ENCODE measurements at regions not wholly inside any gene's neighbourhood (a gene's known extent, or its start where the extent isn't known, plus 50 kb on each side); places are given as distances from the start of the nearest gene placed in this dataset.

- Histone ChIP-seq H3K27ac (no peak overlapping the region), H3K9me3 (no peaks in the 10 kb centered on the region), H3K27me3 (peaks cover 6% of the 10 kb centered on the region), H3K4me3 (no peak overlapping the region), H3K36me3 (no peaks in the 10 kb centered on the region), H3K4me1 (no peaks in the 10 kb centered on the region)
- DNase-seq (ENCODE audit: low spot score in 2 of 2) = no peak
- TF ChIP-seq POLR2AphosphoS5 (IDR thresholded peaks at IDR 0.05) (no peak), EP300 (IDR thresholded peaks at IDR 0.05) (no peak), CTCF (IDR thresholded peaks at IDR 0.05) (no peak), POLR2A (IDR thresholded peaks at IDR 0.05) (no peak)
- 75% methylated on average over 9 of the region's 9 CpGs for WGBS
Observed at GRCh38 chr17:70677783-70678647, 508.7 kb downstream of the KCNJ2 start.

- Histone ChIP-seq H3K9me3 (no peaks in the 10 kb centered on the region), H3K27me3 (peaks cover 10% of the 10 kb centered on the region), H3K36me3 (no peaks in the 10 kb centered on the region), H3K4me3 (no peak overlapping the region), H3K27ac (no peak overlapping the region), H3K4me1 (no peaks in the 10 kb centered on the region)
- TF ChIP-seq CTCF (IDR thresholded peaks at IDR 0.05) (no peak), POLR2AphosphoS5 (IDR thresholded peaks at IDR 0.05) (no peak), POLR2A (IDR thresholded peaks at IDR 0.05) (no peak), EP300 (IDR thresholded peaks at IDR 0.05) (no peak)
- no peak for DNase-seq (ENCODE audit: low spot score in 2 of 2)
- WGBS = 90% methylated on average over 3 of the region's 3 CpGs
Observed at GRCh38 chr17:70678889-70679288, 509.6 kb downstream of the KCNJ2 start.

GRCh38 chr17:70683936-70684335 is 514.6 kb downstream of the KCNJ2 start:
- TF ChIP-seq POLR2A (IDR thresholded peaks at IDR 0.05) = no peak
- no peak for TF ChIP-seq EP300 (IDR thresholded peaks at IDR 0.05)
- TF ChIP-seq CTCF (IDR thresholded peaks at IDR 0.05) = no peak
- no peak for TF ChIP-seq POLR2AphosphoS5 (IDR thresholded peaks at IDR 0.05)
- WGBS = 95% methylated on average over 4 of the region's 4 CpGs

GRCh38 chr17:70687421-70687820 is 518.1 kb downstream of the KCNJ2 start:
- peaks cover 3% of the 10 kb centered on the region for H3K27me3 ChIP-seq
- no peak for TF ChIP-seq POLR2A (IDR thresholded peaks at IDR 0.05)
- TF ChIP-seq CTCF (IDR thresholded peaks at IDR 0.05) = no peak
- no peak for TF ChIP-seq EP300 (IDR thresholded peaks at IDR 0.05)
- no peak for TF ChIP-seq POLR2AphosphoS5 (IDR thresholded peaks at IDR 0.05)
- H3K27ac ChIP-seq = no peak overlapping the region
- no peaks in the 10 kb centered on the region for H3K9me3 ChIP-seq
- 33% methylated on average over 1 of the region's 1 CpG for WGBS
- H3K4me3 ChIP-seq = no peak overlapping the region
- H3K4me1 ChIP-seq = no peaks in the 10 kb centered on the region
- H3K36me3 ChIP-seq = no peaks in the 10 kb centered on the region
- no peak for DNase-seq (ENCODE audit: low spot score in 2 of 2)

More at GRCh38 chr17:70683936-70684335, 514.6 kb downstream of the KCNJ2 start:
- Histone ChIP-seq H3K27ac (no peak overlapping the region), H3K27me3 (peaks cover 3% of the 10 kb centered on the region), H3K4me3 (no peak overlapping the region), H3K9me3 (no peaks in the 10 kb centered on the region), H3K4me1 (no peaks in the 10 kb centered on the region), H3K36me3 (no peaks in the 10 kb centered on the region)
- DNase-seq (ENCODE audit: low spot score in 2 of 2) = no peak

GRCh38 chr17:70691150-70691549 is 521.8 kb downstream of the KCNJ2 start:
- no peak for TF ChIP-seq EP300 (IDR thresholded peaks at IDR 0.05)
- TF ChIP-seq CTCF (IDR thresholded peaks at IDR 0.05) = no peak
- TF ChIP-seq POLR2A (IDR thresholded peaks at IDR 0.05) = no peak
- no peak for TF ChIP-seq POLR2AphosphoS5 (IDR thresholded peaks at IDR 0.05)
- Histone ChIP-seq H3K27me3 (peaks cover 4% of the 10 kb centered on the region), H3K27ac (no peak overlapping the region), H3K9me3 (no peaks in the 10 kb centered on the region), H3K4me3 (no peak overlapping the region), H3K36me3 (no peaks in the 10 kb centered on the region), H3K4me1 (no peaks in the 10 kb centered on the region)
- 49% methylated on average over 2 of the region's 2 CpGs for WGBS
- no peak for DNase-seq (ENCODE audit: low spot score in 2 of 2)
